PC-3 (cell line): ENCODE measurements at regions not wholly inside any gene's neighbourhood (a gene's known extent, or its start where the extent isn't known, plus 50 kb on each side); places are given as distances from the start of the nearest gene placed in this dataset.
A peak's percentile ranks its signal among the peaks of the same experiment; 100 is the strongest.

Experiments used
- CTCF ChIP-seq: fragments of 300-600 bp; sonication (generic); conservative IDR thresholded peaks from 2 replicates; pipeline ENCODE4 v1.5.1; 2017; ENCODE audit warnings: antibody characterized with exemption, low read depth, mild to moderate bottlenecking, low read length
- EZH2 ChIP-seq: fragments of 300-600 bp; sonication (generic); IDR thresholded peaks from one replicate; pipeline ENCODE4 v1.6.1; 2017; ENCODE audit warnings: antibody characterized with exemption, mild to moderate bottlenecking, low read length; ENCODE audit not compliant: unreplicated experiment
- EZH2phosphoT487 ChIP-seq: fragments of 300-600 bp; sonication (generic); IDR thresholded peaks from 2 replicates; pipeline ENCODE4 v1.6.1; 2018; ENCODE audit warnings: mild to moderate bottlenecking, antibody characterized with exemption, low read length, borderline replicate concordance

- peak; percentile 49 for TF ChIP-seq CTCF
- no peak for TF ChIP-seq EZH2
- TF ChIP-seq EZH2phosphoT487 = no peak
Observed at GRCh38 chr4:180028682-180029081, 2214.5 kb upstream of the TENM3 start.
